RWPE2 (cell line): ENCODE measurements at regions not wholly inside any gene's neighbourhood (a gene's known extent, or its start where the extent isn't known, plus 50 kb on each side); places are given as distances from the start of the nearest gene placed in this dataset.
"Not testable (repeated sequence)": the region's sequence is repeated elsewhere in the genome, so short reads cannot be mapped to it uniquely, and the experiment has no call there.

ENCODE experiments used
- ATAC-seq: fragments of 200-7000 bp; cut with Tn5 transposase; 3 replicates; pipeline ENCODE4 v1.9.1; 2021; ENCODE audit warnings: low read depth
- DNase-seq: peaks from one replicate; pipeline ENCODE4 v3.0.0-alpha.2; 2020; ENCODE audit warnings: low spot score
- H3K27ac ChIP-seq: fragments of 450-650 bp; 2 replicates; pipeline ENCODE4 v1.5.1; 2017; ENCODE audit warnings: mild to moderate bottlenecking; ENCODE audit not compliant: poor library complexity, severe bottlenecking
- H3K27me3 ChIP-seq: fragments of 250-450 bp; sonication (Bioruptor Pico); 2 replicates; pipeline ENCODE4 v1.5.1; 2021; ENCODE audit warnings: mild to moderate bottlenecking, moderate library complexity; ENCODE audit not compliant: insufficient read depth, poor library complexity, severe bottlenecking
- H3K36me3 ChIP-seq: fragments of 250-450 bp; sonication (Bioruptor Pico); 2 replicates; pipeline ENCODE4 v1.5.1; 2020; ENCODE audit warnings: low read depth, mild to moderate bottlenecking, moderate library complexity
- H3K4me1 ChIP-seq: fragments of 250-450 bp; sonication (Bioruptor Pico); 2 replicates; pipeline ENCODE4 v1.5.1; 2021; ENCODE audit warnings: mild to moderate bottlenecking, moderate library complexity; ENCODE audit not compliant: insufficient read depth, poor library complexity, severe bottlenecking
- H3K4me3 ChIP-seq: fragments of 250-450 bp; sonication (Bioruptor Pico); 2 replicates; pipeline ENCODE4 v1.5.1; 2021; ENCODE audit warnings: mild to moderate bottlenecking, moderate library complexity; ENCODE audit not compliant: severe bottlenecking
- H3K9me3 ChIP-seq: fragments of 250-450 bp; sonication (Bioruptor Pico); 2 replicates; pipeline ENCODE4 v1.5.1; 2021; ENCODE audit warnings: mild to moderate bottlenecking, moderate library complexity; ENCODE audit not compliant: severe bottlenecking
- TF ChIP-seq, protein P1 (sequence below): fragments of 450-650 bp; IDR thresholded peaks from one replicate; pipeline ENCODE4 v1.5.1; 2017; ENCODE audit warnings: mild to moderate bottlenecking, moderate library complexity; ENCODE audit not compliant: poor library complexity, severe bottlenecking

DNA sequence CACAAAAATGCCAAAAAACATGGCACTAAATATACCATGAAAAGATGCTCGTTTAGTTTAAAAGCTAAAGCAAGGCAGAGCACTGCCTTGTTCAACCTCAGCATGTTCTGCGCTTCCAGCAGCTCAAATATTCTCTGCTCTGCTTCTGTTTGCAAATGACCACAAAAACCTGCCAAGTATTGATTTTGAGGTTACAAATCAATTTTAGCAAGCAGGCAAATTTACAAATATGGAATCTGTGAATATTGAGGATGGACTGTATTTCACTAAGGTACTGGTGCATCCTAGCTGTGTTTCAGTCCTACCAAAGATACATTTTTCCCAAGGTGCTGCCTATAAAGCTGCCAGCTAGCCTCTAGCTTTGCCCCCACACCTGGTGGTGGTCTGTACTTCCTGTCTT, 449.9 kb downstream of the PREX1 start:
- TF ChIP-seq, protein P1, sequence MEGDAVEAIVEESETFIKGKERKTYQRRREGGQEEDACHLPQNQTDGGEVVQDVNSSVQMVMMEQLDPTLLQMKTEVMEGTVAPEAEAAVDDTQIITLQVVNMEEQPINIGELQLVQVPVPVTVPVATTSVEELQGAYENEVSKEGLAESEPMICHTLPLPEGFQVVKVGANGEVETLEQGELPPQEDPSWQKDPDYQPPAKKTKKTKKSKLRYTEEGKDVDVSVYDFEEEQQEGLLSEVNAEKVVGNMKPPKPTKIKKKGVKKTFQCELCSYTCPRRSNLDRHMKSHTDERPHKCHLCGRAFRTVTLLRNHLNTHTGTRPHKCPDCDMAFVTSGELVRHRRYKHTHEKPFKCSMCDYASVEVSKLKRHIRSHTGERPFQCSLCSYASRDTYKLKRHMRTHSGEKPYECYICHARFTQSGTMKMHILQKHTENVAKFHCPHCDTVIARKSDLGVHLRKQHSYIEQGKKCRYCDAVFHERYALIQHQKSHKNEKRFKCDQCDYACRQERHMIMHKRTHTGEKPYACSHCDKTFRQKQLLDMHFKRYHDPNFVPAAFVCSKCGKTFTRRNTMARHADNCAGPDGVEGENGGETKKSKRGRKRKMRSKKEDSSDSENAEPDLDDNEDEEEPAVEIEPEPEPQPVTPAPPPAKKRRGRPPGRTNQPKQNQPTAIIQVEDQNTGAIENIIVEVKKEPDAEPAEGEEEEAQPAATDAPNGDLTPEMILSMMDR: no peak
- DNase-seq: no peak
- Histone ChIP-seq H3K9me3 (no peaks in the 10 kb centered on the region), H3K36me3 (no peaks in the 10 kb centered on the region), H3K4me3 (no peak overlapping the region), H3K27me3 (peaks cover 15% of the 10 kb centered on the region), H3K4me1 (no peaks in the 10 kb centered on the region), H3K27ac (no peak overlapping the region)
- no peak for ATAC-seq

DNA sequence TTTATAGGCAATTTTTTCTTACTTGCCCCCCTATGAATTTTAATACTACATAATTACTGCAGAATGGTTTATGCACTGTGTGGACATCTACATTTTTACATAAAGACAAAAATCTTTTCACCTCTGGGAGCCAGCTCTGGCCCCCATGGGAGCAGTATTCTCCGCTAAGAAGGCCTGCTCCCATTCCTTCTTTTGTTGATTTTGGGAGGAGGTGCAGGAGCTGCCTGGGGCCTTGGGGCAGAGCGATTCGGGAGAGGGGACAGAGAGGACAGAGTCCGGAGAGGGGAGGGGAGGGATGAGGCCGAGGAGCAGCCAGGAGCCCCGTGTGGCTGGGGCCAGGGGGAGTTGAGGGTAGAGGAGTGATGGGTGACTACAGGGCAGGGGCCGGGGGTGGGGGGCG, 452.0 kb downstream of the PREX1 start:
- TF ChIP-seq, protein P1: no peak
- Histone ChIP-seq H3K9me3 (no peaks in the 10 kb centered on the region), H3K4me3 (no peak overlapping the region), H3K27ac (no peak overlapping the region), H3K27me3 (peaks cover 15% of the 10 kb centered on the region), H3K36me3 (no peaks in the 10 kb centered on the region), H3K4me1 (no peaks in the 10 kb centered on the region)
- DNase-seq: no peak
- ATAC-seq: no peak

DNA sequence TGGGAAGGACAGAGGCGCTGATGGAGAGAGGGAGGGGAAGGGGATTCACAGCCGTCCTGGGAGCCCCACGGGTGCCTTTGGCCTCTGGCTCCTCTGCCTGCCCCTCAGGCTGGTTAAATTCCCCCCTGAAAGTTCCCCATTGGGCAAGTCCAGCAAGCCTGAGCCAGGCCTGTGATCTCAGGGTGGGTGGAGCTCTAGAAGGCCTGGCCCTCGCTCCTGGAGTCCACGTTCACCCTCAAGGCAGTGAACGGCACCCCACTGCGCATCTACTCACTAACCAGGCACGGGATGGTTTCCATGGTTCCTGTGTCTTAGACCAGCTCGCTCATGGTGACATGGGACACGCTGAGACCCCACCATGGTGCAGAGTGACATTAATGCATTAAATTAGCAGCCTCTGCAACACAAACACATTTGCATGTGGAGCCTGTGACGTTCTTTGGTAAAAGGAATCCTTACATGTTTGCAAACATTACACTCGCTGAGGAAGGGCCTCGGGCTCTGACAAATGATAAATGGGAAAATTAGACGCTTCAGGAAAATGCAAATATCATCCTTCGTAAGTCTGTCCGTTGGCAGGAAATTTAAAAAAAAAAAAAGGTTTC, 452.7 kb downstream of the PREX1 start:
- no peaks in the 10 kb centered on the region for H3K36me3 ChIP-seq
- peaks cover 12% of the 10 kb centered on the region for H3K27me3 ChIP-seq
- DNase-seq (no peak), ATAC-seq (no peak)
- no peak overlapping the region for H3K4me3 ChIP-seq
- no peaks in the 10 kb centered on the region for H3K9me3 ChIP-seq
- H3K27ac ChIP-seq: no peak overlapping the region
- H3K4me1 ChIP-seq: no peaks in the 10 kb centered on the region
- TF ChIP-seq, protein P1: no peak

DNA sequence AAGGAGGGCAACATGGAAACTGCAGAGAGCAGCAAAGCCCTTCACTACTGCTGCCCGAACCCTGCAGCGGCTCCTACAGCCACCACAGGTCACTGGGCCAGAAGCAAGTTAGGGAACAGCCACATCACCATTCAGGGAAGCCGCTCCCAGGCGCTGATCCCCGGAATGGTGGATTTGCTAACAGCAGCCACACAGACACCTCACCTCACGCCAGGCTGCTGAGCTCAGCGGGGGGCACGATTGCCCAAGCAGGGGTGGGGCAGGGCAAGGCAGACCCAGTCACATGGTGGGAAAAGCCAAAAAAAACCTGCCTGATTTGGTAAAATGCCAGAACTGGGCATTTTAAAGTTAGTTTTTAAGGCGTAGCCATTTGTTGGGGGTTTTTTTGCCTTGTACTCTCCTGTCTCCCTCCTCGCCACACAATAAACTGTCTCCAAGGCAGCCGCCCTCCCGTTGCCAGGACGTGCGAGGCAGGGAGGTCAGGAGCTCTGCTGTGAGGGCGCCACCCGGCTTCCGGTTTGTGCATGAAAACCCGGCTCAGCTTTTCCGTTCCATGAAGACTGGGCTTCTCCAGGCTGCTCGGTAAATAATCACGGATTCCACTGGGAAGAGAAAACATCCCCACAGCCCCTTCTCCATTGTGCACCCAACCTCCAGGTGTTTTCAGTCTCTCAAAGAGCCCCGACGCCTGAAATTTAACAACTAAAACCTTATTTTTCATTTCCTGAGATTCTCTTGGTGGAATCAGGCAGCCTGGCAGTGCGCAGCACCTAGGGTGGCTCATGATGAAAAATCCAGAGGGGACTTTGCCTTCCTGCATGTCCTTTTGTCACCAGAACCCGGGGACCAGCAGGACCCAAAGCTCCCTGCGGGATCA, 453.5 kb downstream of the PREX1 start:
- ATAC-seq: peak; percentile 35
- not testable (repeated sequence) for H3K4me1 ChIP-seq, DNase-seq, H3K9me3 ChIP-seq, H3K27ac ChIP-seq, H3K4me3 ChIP-seq, H3K36me3 ChIP-seq
- H3K27me3 ChIP-seq: peaks cover 10% of the 10 kb centered on the region
- TF ChIP-seq, protein P1: peak; percentile 38

DNA sequence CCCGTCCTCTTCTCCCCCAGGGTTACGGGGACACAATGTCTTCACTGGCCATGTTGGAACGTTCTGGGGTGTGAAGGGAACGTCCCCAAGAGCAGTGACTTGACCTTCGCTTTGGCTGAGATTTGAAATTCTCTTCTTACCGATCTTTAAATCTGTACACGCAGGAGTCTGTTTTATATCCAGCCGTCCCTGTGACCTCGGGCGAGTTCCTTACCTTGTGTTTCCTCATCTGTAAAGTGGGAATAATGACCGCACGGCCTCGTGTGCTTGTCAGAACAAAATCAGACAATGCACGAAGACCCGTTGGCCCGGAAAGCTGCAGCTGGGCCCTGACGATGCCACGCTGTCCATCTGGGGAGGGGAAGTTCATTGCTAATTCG, 454.3 kb downstream of the PREX1 start:
- DNase-seq (no peak), ATAC-seq (no peak)
- TF ChIP-seq, protein P1: no peak
- no peaks in the 10 kb centered on the region for H3K36me3 ChIP-seq
- H3K27me3 ChIP-seq: peaks cover 10% of the 10 kb centered on the region
- H3K27ac ChIP-seq: no peak overlapping the region
- no peak overlapping the region for H3K4me3 ChIP-seq
- H3K9me3 ChIP-seq: no peaks in the 10 kb centered on the region
- H3K4me1 ChIP-seq: no peaks in the 10 kb centered on the region

DNA sequence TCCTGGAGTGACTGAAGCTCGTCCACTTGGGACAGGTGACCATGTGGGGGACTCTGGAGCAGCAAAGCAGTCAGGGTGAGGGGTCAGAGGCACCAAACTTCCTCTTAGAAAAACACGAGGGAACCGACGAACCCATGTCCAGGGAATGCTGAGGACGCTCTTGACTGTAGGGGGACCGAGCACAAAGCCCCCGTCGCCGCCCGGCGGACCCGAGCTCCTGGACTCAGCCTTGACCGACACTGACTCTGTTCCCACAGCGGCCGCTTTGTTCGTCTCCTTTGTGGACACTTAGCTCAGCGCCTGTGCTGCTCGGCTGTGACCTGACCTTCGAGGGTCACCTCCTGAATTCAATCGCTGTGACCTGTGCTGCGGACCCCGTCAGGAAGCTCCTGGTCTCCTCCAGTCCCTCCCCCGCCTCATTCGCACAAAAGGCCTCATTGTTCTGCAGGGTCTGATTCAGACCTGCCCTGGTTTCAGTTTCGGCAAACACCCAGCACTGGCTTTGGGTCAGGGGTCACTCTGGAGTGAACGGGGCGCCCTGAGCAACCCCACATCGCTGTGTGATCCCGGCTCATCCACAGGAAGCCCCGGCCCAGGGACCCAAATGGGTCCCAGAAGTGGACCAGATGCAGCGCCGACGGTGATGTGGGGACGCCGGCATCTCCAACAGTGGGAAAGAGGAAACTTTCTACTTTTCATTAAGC, 454.8 kb downstream of the PREX1 start:
- not testable (repeated sequence) for H3K9me3 ChIP-seq, H3K4me3 ChIP-seq, H3K36me3 ChIP-seq, H3K27ac ChIP-seq, ATAC-seq, DNase-seq, H3K4me1 ChIP-seq
- peaks cover 10% of the 10 kb centered on the region for H3K27me3 ChIP-seq
